ENCODE measurements at regions not wholly inside any gene's neighbourhood (a gene's known extent, or its start where the extent isn't known, plus 50 kb on each side); places are given as distances from the start of the nearest gene placed in this dataset.

DNA sequence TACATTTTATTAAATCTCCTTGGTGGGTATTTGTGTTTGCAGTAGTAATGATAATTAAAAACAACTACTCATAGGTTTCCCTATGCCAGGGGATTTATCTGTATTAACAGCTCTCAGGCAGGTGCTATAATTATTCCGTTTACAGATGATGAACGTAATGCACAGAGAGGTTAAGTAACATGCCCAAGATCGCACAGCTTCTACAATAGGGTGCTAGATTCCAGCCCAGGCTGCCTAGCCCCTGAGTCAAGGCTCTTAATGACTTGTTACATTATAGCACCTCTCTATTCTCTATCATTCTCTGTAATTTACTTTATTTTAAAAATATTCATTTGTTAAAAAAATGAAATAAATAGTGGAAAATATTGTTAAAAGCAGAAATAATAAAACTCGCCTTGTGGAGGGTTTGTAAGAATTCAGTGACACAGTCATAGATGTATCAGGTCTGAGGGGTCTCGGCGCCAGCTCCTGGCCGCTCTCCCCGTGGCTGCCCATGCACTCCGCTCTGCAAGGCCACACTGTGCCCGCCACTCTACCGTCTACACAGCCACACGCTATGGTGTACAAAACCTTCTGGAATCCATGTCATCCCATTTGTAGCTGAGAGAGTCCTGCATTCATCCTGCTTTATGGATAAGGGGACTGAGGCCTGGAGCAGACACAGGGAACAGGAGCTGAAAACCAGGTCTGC lies 562.2 kb downstream of the MATN1 start:
- TF ChIP-seq, protein P1, sequence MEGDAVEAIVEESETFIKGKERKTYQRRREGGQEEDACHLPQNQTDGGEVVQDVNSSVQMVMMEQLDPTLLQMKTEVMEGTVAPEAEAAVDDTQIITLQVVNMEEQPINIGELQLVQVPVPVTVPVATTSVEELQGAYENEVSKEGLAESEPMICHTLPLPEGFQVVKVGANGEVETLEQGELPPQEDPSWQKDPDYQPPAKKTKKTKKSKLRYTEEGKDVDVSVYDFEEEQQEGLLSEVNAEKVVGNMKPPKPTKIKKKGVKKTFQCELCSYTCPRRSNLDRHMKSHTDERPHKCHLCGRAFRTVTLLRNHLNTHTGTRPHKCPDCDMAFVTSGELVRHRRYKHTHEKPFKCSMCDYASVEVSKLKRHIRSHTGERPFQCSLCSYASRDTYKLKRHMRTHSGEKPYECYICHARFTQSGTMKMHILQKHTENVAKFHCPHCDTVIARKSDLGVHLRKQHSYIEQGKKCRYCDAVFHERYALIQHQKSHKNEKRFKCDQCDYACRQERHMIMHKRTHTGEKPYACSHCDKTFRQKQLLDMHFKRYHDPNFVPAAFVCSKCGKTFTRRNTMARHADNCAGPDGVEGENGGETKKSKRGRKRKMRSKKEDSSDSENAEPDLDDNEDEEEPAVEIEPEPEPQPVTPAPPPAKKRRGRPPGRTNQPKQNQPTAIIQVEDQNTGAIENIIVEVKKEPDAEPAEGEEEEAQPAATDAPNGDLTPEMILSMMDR (IDR thresholded peaks at IDR 0.05): no peak
- no peak for TF ChIP-seq EZH2 (IDR thresholded peaks at IDR 0.05)
- TF ChIP-seq EZH2phosphoT487 (IDR thresholded peaks at IDR 0.05): no peak

Data from neural progenitor cell (in vitro differentiated cells).